ENCODE measurements at regions not wholly inside any gene's neighbourhood (a gene's known extent, or its start where the extent isn't known, plus 50 kb on each side); places are given as distances from the start of the nearest gene placed in this dataset.
A peak's percentile ranks its signal among the peaks of the same experiment; 100 is the strongest.
"Not testable (repeated sequence)": the region's sequence is repeated elsewhere in the genome, so short reads cannot be mapped to it uniquely, and the experiment has no call there.

GRCh38 chr4:126512979-126513378 is 1119.8 kb upstream of the INTU start:
- Mint-ChIP-seq H3K36me3 (no peaks in the 10 kb centered on the region), H3K4me3 (no peak overlapping the region), H3K27me3 (ENCODE audit: low read depth) (no peaks in the 10 kb centered on the region), H3K27ac (no peak overlapping the region), H3K9me3 (peaks cover 3% of the 10 kb centered on the region), H3K4me1 (peaks cover 9% of the 10 kb centered on the region)
- no peak for DNase-seq (ENCODE audit: low spot score in 2 of 2, unreplicated experiment in 2 of 2)
- TF ChIP-seq CTCF (IDR thresholded peaks at IDR 0.05; ENCODE audit: unreplicated experiment): no peak

- DNase-seq (ENCODE audit: low spot score in 2 of 2, unreplicated experiment in 2 of 2): no peak
- Mint-ChIP-seq H3K27me3 (ENCODE audit: low read depth) (no peaks in the 10 kb centered on the region), H3K36me3 (no peaks in the 10 kb centered on the region), H3K4me1 (peaks cover 9% of the 10 kb centered on the region), H3K27ac (peak overlapping the region; percentile 7), H3K9me3 (peaks cover 3% of the 10 kb centered on the region), H3K4me3 (no peak overlapping the region)
- no peak for TF ChIP-seq CTCF (IDR thresholded peaks at IDR 0.05; ENCODE audit: unreplicated experiment)
Measured at GRCh38 chr4:126513596-126513995, 1119.2 kb upstream of the INTU start.

GRCh38 chr4:126520731-126521130 is 1112.0 kb upstream of the INTU start:
- Mint-ChIP-seq H3K27me3 (ENCODE audit: low read depth) (no peaks in the 10 kb centered on the region), H3K4me3 (no peak overlapping the region), H3K4me1 (no peaks in the 10 kb centered on the region), H3K36me3 (peaks cover 7% of the 10 kb centered on the region), H3K27ac (no peak overlapping the region), H3K9me3 (peaks cover 22% of the 10 kb centered on the region)
- DNase-seq (ENCODE audit: low spot score in 2 of 2, unreplicated experiment in 2 of 2): no peak
- no peak for TF ChIP-seq CTCF (IDR thresholded peaks at IDR 0.05; ENCODE audit: unreplicated experiment)

GRCh38 chr4:126525400-126525799 is 1107.4 kb upstream of the INTU start:
- peaks cover 11% of the 10 kb centered on the region for H3K36me3 Mint-ChIP-seq
- not testable (repeated sequence) for DNase-seq (ENCODE audit: low spot score in 2 of 2, unreplicated experiment in 2 of 2); H3K27me3 Mint-ChIP-seq (ENCODE audit: low read depth); H3K4me1 Mint-ChIP-seq; H3K4me3 Mint-ChIP-seq; H3K27ac Mint-ChIP-seq
- peaks cover 37% of the 10 kb centered on the region for H3K9me3 Mint-ChIP-seq

GRCh38 chr4:126526335-126526734 is 1106.4 kb upstream of the INTU start:
- no peak for TF ChIP-seq CTCF (IDR thresholded peaks at IDR 0.05; ENCODE audit: unreplicated experiment)
- no peaks in the 10 kb centered on the region for H3K27me3 Mint-ChIP-seq (ENCODE audit: low read depth)

GRCh38 chr4:126529997-126530396 is 1102.8 kb upstream of the INTU start:
- peaks cover 8% of the 10 kb centered on the region for H3K36me3 Mint-ChIP-seq
- peaks cover 22% of the 10 kb centered on the region for H3K9me3 Mint-ChIP-seq
- H3K4me1 Mint-ChIP-seq: peaks cover 4% of the 10 kb centered on the region
- H3K4me3 Mint-ChIP-seq: no peak overlapping the region
- no peak for TF ChIP-seq CTCF (IDR thresholded peaks at IDR 0.05; ENCODE audit: unreplicated experiment)
- H3K27ac Mint-ChIP-seq: no peak overlapping the region
- no peak for DNase-seq (ENCODE audit: low spot score in 2 of 2, unreplicated experiment in 2 of 2)
- H3K27me3 Mint-ChIP-seq (ENCODE audit: low read depth): no peaks in the 10 kb centered on the region

More at GRCh38 chr4:126526335-126526734, 1106.4 kb upstream of the INTU start:
- Mint-ChIP-seq H3K36me3 (peaks cover 11% of the 10 kb centered on the region), H3K9me3 (peaks cover 37% of the 10 kb centered on the region), H3K4me1 (no peaks in the 10 kb centered on the region), H3K27ac (no peak overlapping the region), H3K4me3 (no peak overlapping the region)
- DNase-seq (ENCODE audit: low spot score in 2 of 2, unreplicated experiment in 2 of 2): no peak
